HG03039 (cell line): ENCODE measurements at regions not wholly inside any gene's neighbourhood (a gene's known extent, or its start where the extent isn't known, plus 50 kb on each side); places are given as distances from the start of the nearest gene placed in this dataset.

Experiments
- ATAC-seq: cut with Tn5 transposase; IDR thresholded peaks from one replicate; pipeline ENCODE4 v1.9.1; 2021; ENCODE audit warnings: mild to moderate bottlenecking, moderate library complexity; ENCODE audit not compliant: unreplicated experiment

DNA sequence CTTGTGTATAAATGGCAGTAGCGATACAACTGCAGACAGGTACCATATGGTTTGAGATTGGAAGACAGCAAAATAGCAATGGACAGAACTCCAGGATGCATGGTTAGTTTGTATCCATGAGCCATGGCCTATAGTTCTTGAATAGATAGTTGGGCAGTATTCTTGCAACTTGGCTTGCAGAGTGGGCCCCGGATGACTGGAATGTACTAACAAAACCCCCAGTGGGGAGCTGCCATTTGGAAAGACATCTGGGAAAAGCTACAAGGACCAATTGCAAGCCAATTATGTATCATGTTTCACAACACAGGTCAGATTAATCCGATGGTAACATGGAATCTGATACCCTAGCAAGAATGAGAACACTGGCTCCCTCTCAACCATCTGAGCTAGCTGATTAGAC lies 279.6 kb downstream of the RERGL start:
- no peak for ATAC-seq

- ATAC-seq: no peak
Observed at GRCh38 chr12:17809206-17809605, 280.8 kb downstream of the RERGL start.

GRCh38 chr12:17802657-17803641 lies 287.0 kb downstream of the RERGL start:
- no peak for ATAC-seq

- ATAC-seq: no peak
Observed at GRCh38 chr12:17793854-17794253, 296.1 kb downstream of the RERGL start.

GRCh38 chr12:17778242-17778641 lies 311.8 kb downstream of the RERGL start:
- no peak for ATAC-seq

GRCh38 chr12:17763366-17763765 lies 326.6 kb downstream of the RERGL start:
- no peak for ATAC-seq

- no peak for ATAC-seq
Observed at GRCh38 chr12:17759982-17760381, 330.0 kb downstream of the RERGL start.
